ENCODE measurements at regions not wholly inside any gene's neighbourhood (a gene's known extent, or its start where the extent isn't known, plus 50 kb on each side); places are given as distances from the start of the nearest gene placed in this dataset.

DNA sequence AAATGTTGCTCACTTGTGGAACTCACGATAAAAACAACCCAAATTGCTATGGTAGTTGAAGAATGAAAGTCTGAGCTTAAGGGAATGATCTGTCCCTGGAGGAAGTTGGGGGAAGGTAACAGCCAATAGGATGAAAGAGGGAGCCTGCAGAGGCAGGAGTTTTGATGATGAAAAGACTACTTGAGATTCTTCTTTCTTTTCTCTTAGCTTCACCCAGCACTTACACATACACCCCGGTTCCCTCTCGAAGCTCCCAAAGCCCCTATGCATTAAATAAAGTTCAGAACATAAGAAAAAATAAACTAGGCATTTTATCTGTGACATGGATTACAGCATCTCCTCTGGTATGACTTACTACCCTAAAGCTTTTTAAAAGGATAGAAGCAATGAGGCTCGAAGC is 122.9 kb upstream of the GATB start:
- no peaks in the 10 kb centered on the region for H3K9me2 ChIP-seq (replicated peaks; ENCODE audit: low read length)
- no peaks in the 10 kb centered on the region for H3F3A ChIP-seq (ENCODE audit: low read length, unreplicated experiment)
- no peak overlapping the region for H3K4me2 ChIP-seq (ENCODE audit: low read length)
- intact Hi-C loops (cut with micrococcal nuclease): no loop called here
- H3K79me2 ChIP-seq (ENCODE audit: low read length): no peaks in the 10 kb centered on the region
- no peaks in the 10 kb centered on the region for H3K4me1 ChIP-seq (ENCODE audit: insufficient read depth, low read length)
- ChIA-PET CTCF (no interaction called here), POLR2A (ENCODE audit: unreplicated experiment) (no interaction called here)
- ATAC-seq (no peak), DNase-seq (no peak)
- TF ChIP-seq EZH2 (IDR thresholded peaks at IDR 0.05; ENCODE audit: low read length, unreplicated experiment) (no peak), EZH2phosphoT487 (IDR thresholded peaks at IDR 0.05; ENCODE audit: borderline replicate concordance, low read length) (no peak)
- TF ChIP-seq, protein P1, sequence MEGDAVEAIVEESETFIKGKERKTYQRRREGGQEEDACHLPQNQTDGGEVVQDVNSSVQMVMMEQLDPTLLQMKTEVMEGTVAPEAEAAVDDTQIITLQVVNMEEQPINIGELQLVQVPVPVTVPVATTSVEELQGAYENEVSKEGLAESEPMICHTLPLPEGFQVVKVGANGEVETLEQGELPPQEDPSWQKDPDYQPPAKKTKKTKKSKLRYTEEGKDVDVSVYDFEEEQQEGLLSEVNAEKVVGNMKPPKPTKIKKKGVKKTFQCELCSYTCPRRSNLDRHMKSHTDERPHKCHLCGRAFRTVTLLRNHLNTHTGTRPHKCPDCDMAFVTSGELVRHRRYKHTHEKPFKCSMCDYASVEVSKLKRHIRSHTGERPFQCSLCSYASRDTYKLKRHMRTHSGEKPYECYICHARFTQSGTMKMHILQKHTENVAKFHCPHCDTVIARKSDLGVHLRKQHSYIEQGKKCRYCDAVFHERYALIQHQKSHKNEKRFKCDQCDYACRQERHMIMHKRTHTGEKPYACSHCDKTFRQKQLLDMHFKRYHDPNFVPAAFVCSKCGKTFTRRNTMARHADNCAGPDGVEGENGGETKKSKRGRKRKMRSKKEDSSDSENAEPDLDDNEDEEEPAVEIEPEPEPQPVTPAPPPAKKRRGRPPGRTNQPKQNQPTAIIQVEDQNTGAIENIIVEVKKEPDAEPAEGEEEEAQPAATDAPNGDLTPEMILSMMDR (conservative IDR thresholded peaks at IDR 0.05; ENCODE audit: low read depth, low read length): no peak
- H3K9ac ChIP-seq (ENCODE audit: low read length): no peak overlapping the region
- no peak overlapping the region for H3K27ac ChIP-seq (ENCODE audit: low read length)
- BruUV-seq (replicated peaks): no TSS peak
- H4K20me1 ChIP-seq (ENCODE audit: low read length): no peaks in the 10 kb centered on the region
- no peak overlapping the region for H2AFZ ChIP-seq (ENCODE audit: low read length)
- H3K27me3 ChIP-seq (ENCODE audit: low read length): no peaks in the 10 kb centered on the region
- H3K9me3 ChIP-seq (ENCODE audit: low read length): no peaks in the 10 kb centered on the region
- no peaks in the 10 kb centered on the region for H3K36me3 ChIP-seq (ENCODE audit: low read depth, low read length)
- H3K4me3 ChIP-seq (ENCODE audit: low read length): no peak overlapping the region

DNA sequence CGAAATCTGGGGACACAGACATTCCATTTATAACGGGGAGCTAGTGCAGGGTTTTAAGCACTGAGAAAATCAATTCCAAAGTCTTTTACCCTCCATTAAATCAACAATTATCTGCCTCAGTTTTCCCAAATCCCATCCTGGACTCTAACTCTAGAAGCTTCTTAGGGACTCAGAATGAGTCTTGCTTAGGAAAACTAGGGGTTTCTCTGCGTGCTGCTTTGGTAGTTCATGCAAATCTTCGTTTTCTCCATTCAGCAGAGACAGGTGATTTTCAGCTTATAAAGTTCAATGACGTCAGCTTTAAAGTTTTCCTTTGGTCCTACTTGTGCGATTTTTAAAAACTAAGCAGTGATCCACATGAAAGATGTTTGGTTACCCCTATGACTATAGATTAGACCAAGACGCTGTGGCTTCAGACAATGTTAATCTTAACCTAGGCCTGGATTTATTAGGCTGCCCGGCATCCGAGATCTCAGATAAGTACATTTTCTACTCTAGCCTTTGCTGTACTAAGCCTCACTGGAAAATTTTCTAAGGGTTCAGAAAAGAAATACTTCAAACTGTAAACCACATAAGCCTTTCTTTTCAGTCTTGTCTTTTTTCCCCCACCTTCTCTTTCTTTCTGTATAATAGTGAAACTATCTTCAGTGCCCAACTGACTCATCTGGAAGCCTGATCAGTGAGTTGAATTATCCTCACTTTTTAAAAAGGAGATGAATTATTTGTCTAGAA is 121.4 kb upstream of the GATB start:
- BruUV-seq (replicated peaks): no TSS peak
- Histone ChIP-seq H3K4me2 (ENCODE audit: low read length) (no peak overlapping the region), H3K9me2 (replicated peaks; ENCODE audit: low read length) (no peaks in the 10 kb centered on the region), H3F3A (ENCODE audit: low read length, unreplicated experiment) (no peaks in the 10 kb centered on the region), H3K9ac (ENCODE audit: low read length) (no peak overlapping the region), H3K27ac (ENCODE audit: low read length) (no peak overlapping the region), H3K36me3 (ENCODE audit: low read depth, low read length) (no peaks in the 10 kb centered on the region), H3K4me1 (ENCODE audit: insufficient read depth, low read length) (no peaks in the 10 kb centered on the region), H3K9me3 (ENCODE audit: low read length) (no peaks in the 10 kb centered on the region), H3K27me3 (ENCODE audit: low read length) (no peaks in the 10 kb centered on the region), H3K79me2 (ENCODE audit: low read length) (no peaks in the 10 kb centered on the region), H3K4me3 (ENCODE audit: low read length) (no peak overlapping the region), H2AFZ (ENCODE audit: low read length) (no peak overlapping the region), H4K20me1 (ENCODE audit: low read length) (no peaks in the 10 kb centered on the region)
- TF ChIP-seq, protein P1 (conservative IDR thresholded peaks at IDR 0.05; ENCODE audit: low read depth, low read length): no peak
- no peak for TF ChIP-seq EZH2phosphoT487 (IDR thresholded peaks at IDR 0.05; ENCODE audit: borderline replicate concordance, low read length)
- no peak for TF ChIP-seq EZH2 (IDR thresholded peaks at IDR 0.05; ENCODE audit: low read length, unreplicated experiment)
- ATAC-seq (no peak), DNase-seq (no peak)
- CTCF ChIA-PET: no interaction called here
- POLR2A ChIA-PET (ENCODE audit: unreplicated experiment): no interaction called here
- intact Hi-C loops (cut with micrococcal nuclease): no loop called here

GRCh38 chr4:151879705-151880445 is 119.1 kb upstream of the GATB start:
- intact Hi-C loops (cut with micrococcal nuclease): no loop called here
- BruUV-seq (replicated peaks): no TSS peak
- Histone ChIP-seq H3K36me3 (ENCODE audit: low read depth, low read length) (no peaks in the 10 kb centered on the region), H3K79me2 (ENCODE audit: low read length) (no peaks in the 10 kb centered on the region), H3F3A (ENCODE audit: low read length, unreplicated experiment) (no peaks in the 10 kb centered on the region), H2AFZ (ENCODE audit: low read length) (no peak overlapping the region), H3K9ac (ENCODE audit: low read length) (no peak overlapping the region), H3K4me3 (ENCODE audit: low read length) (no peak overlapping the region), H3K9me2 (replicated peaks; ENCODE audit: low read length) (no peaks in the 10 kb centered on the region), H3K27ac (ENCODE audit: low read length) (no peak overlapping the region), H3K4me1 (ENCODE audit: insufficient read depth, low read length) (no peaks in the 10 kb centered on the region), H3K9me3 (ENCODE audit: low read length) (no peaks in the 10 kb centered on the region), H3K4me2 (ENCODE audit: low read length) (no peak overlapping the region), H3K27me3 (ENCODE audit: low read length) (no peaks in the 10 kb centered on the region), H4K20me1 (ENCODE audit: low read length) (no peaks in the 10 kb centered on the region)
- DNase-seq (no peak), ATAC-seq (no peak)
- POLR2A ChIA-PET (ENCODE audit: unreplicated experiment): interaction anchor here (0.6 kb wide), 1 partner anchor 29 kb away, joined by 5 read pairs; no protein-coding TSS in a partner anchor
- no peak for TF ChIP-seq EZH2phosphoT487 (IDR thresholded peaks at IDR 0.05; ENCODE audit: borderline replicate concordance, low read length)
- CTCF ChIA-PET: no interaction called here

Data from PC-3 (cell line).